Thymus (tissue), 11 donors: ENCODE measurements at regions not wholly inside any gene's neighbourhood (a gene's known extent, or its start where the extent isn't known, plus 50 kb on each side); places are given as distances from the start of the nearest gene placed in this dataset.
"Not testable (repeated sequence)": the region's sequence is repeated elsewhere in the genome, so short reads cannot be mapped to it uniquely, and the experiment has no call there.

Source experiments
- DNase-seq, 9 donors: peaks; one replicate each; pipeline ENCODE4 v3.0.0-alpha.2; 2013; ENCODE audit warnings: low spot score in 9 of 9, low read depth in 6 of 9, missing footprints in 1 of 9
- H3K27ac ChIP-seq, 2 donors: one replicate each; pipeline ENCODE4 v1.5.1; 2013; ENCODE audit warnings: control low read depth in 1 of 2, low read depth in 1 of 2, low read length in 1 of 2, mild to moderate bottlenecking in 1 of 2, moderate library complexity in 1 of 2
- H3K27me3 ChIP-seq, 2 donors: one replicate each; pipeline ENCODE4 v1.5.1; 2013; ENCODE audit warnings: low read length in 1 of 2; ENCODE audit not compliant: control insufficient read depth in 2 of 2, insufficient read depth in 1 of 2
- H3K36me3 ChIP-seq, 2 donors: one replicate each; pipeline ENCODE4 v1.5.1; 2013; ENCODE audit warnings: low read length in 1 of 2, mild to moderate bottlenecking in 1 of 2, moderate library complexity in 1 of 2; ENCODE audit not compliant: control insufficient read depth in 2 of 2, insufficient read depth in 2 of 2
- H3K4me1 ChIP-seq, 2 donors: one replicate each; pipeline ENCODE4 v1.5.1; 2013; ENCODE audit warnings: low read length in 2 of 2; ENCODE audit not compliant: control insufficient read depth in 2 of 2, insufficient read depth in 2 of 2
- H3K4me3 ChIP-seq, 2 donors: one replicate each; pipeline ENCODE4 v1.5.1; 2013; ENCODE audit warnings: low read length in 2 of 2, control low read depth in 1 of 2, mild to moderate bottlenecking in 1 of 2
- H3K9me3 ChIP-seq, 2 donors: one replicate each; pipeline ENCODE4 v1.5.1; 2013; ENCODE audit warnings: low read length in 1 of 2, mild to moderate bottlenecking in 1 of 2; ENCODE audit not compliant: control insufficient read depth in 2 of 2, insufficient read depth in 1 of 2
- WGBS: extraction: QIAGEN DNeasy Blood & Tissue Kit; methylation state at CpG from one replicate; pipeline ENCODE4 v1.1.7; 2013; 5-methylcytosine and 5-hydroxymethylcytosine counted together
- donor health status: healthy.

DNA sequence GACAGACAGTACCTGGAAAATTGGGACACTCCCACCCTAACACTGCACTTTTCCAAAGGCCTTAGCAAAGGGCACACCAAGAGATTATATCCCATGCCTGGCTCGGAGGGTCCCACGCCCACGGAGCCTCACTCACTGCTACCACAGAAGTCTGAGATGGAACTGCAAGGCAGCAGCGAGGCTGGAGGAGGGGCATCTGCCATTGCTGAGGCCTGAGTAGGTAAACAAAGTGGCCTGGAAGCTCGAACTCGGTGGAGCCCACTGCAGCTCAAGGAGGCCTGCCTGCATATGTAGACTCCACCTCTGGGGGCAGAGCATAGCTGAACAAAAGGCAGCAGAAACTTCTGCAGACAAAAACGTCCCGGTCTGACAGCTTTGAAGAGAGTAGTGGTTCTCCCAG, 931.6 kb upstream of the MDGA2 start:
- not testable (repeated sequence) for H3K27me3 ChIP-seq, H3K4me3 ChIP-seq, H3K36me3 ChIP-seq, DNase-seq, H3K27ac ChIP-seq, H3K4me1 ChIP-seq, H3K9me3 ChIP-seq
- 90% methylated on average over 8 of the region's 8 CpGs for WGBS

DNA sequence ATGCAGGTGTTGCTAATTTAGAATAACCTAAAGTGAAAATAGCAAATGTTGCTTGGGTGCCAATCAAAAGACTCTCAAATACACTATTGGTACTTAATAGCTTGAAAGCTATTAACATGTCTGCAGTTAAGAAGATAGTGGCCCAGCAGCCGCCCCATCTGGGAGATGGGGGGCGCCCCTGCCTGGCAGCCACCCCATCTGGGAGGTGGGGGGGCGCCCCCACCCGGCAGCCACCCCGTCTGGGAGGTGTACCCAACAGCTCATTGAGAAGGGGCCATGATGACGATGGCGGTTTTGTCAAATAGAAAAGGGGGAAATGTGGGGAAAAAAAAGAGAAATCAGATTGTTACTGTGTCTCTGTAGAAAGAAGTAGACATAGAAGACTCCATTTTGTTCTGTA, 923.1 kb upstream of the MDGA2 start:
- no peaks in the 10 kb centered on the region for H3K4me1 ChIP-seq
- 94% methylated on average over 7 of the region's 7 CpGs for WGBS
- H3K27me3 ChIP-seq, result no peaks in the 10 kb centered on the region
- no peaks in the 10 kb centered on the region for H3K36me3 ChIP-seq
- H3K27ac ChIP-seq, result no peak overlapping the region
- no peak for DNase-seq
- no peaks in the 10 kb centered on the region for H3K9me3 ChIP-seq
- H3K4me3 ChIP-seq, result no peak overlapping the region

- no peak overlapping the region for H3K4me3 ChIP-seq
- H3K27me3 ChIP-seq, result no peaks in the 10 kb centered on the region
- H3K27ac ChIP-seq, result no peak overlapping the region
- 93% methylated on average over 1 of the region's 1 CpG for WGBS
- no peak for DNase-seq
- no peaks in the 10 kb centered on the region for H3K36me3 ChIP-seq
- no peaks in the 10 kb centered on the region for H3K4me1 ChIP-seq
- H3K9me3 ChIP-seq, result peaks cover 0 to 3% of the 10 kb centered on the region in 2 donors
Observed at GRCh38 chr14:48586099-48586498, 910.7 kb upstream of the MDGA2 start.

DNA sequence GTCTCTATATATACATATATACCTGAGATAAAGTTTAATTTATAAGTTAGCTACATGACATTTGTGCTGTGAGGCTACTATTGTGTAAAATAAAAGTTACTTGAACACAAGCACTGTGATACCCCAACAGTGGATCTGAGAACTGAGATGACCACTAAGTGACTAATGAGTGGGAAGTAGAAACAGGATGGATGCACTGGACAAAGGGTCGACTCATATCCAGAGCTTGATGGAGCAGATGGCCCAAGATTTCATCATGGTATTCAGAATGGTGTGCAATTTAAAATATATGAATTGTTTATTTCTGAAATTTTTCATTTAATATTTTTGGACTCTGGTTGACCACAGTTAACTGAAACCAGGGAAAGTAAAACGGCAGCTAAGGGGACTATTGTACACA, 908.6 kb upstream of the MDGA2 start:
- no peak for DNase-seq
- no peaks in the 10 kb centered on the region for H3K4me1 ChIP-seq
- H3K36me3 ChIP-seq, result no peaks in the 10 kb centered on the region
- H3K27me3 ChIP-seq, result no peaks in the 10 kb centered on the region
- H3K4me3 ChIP-seq, result no peak overlapping the region
- no peak overlapping the region for H3K27ac ChIP-seq
- peaks cover 0 to 3% of the 10 kb centered on the region in 2 donors for H3K9me3 ChIP-seq
- 48% methylated on average over 2 of the region's 2 CpGs for WGBS

- Histone ChIP-seq H3K9me3 (peaks cover 0 to under 1% of the 10 kb centered on the region in 2 donors), H3K36me3 (no peaks in the 10 kb centered on the region), H3K27me3 (no peaks in the 10 kb centered on the region), H3K27ac (no peak overlapping the region), H3K4me3 (no peak overlapping the region), H3K4me1 (no peaks in the 10 kb centered on the region)
- WGBS, result 88% methylated on average over 2 of the region's 2 CpGs
- no peak for DNase-seq
Observed at GRCh38 chr14:48582938-48583337, 907.5 kb upstream of the MDGA2 start.

DNA sequence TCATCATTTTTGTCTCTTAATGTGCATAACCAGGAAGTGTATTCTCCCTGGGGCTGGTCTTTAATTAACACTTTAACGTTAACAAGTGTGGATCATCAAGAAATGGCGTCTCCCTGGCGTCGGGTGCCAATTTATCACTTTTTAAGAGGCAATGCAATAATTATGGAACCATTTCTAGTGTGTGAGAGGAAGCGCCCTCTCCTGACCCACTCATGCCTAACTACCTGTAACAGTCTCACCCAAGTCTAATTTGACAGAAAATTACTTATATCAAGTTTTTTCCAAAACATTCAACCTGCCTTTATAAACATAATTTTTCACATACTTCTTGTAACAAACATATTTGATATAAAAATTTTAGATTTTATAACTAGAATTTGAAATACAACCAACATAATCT, 905.3 kb upstream of the MDGA2 start:
- no peaks in the 10 kb centered on the region for H3K36me3 ChIP-seq
- DNase-seq, result no peak
- H3K4me1 ChIP-seq, result no peaks in the 10 kb centered on the region
- H3K4me3 ChIP-seq, result no peak overlapping the region
- no peak overlapping the region for H3K27ac ChIP-seq
- peaks cover 0 to 5% of the 10 kb centered on the region in 2 donors for H3K9me3 ChIP-seq
- 87% methylated on average over 5 of the region's 5 CpGs for WGBS
- no peaks in the 10 kb centered on the region for H3K27me3 ChIP-seq

DNA sequence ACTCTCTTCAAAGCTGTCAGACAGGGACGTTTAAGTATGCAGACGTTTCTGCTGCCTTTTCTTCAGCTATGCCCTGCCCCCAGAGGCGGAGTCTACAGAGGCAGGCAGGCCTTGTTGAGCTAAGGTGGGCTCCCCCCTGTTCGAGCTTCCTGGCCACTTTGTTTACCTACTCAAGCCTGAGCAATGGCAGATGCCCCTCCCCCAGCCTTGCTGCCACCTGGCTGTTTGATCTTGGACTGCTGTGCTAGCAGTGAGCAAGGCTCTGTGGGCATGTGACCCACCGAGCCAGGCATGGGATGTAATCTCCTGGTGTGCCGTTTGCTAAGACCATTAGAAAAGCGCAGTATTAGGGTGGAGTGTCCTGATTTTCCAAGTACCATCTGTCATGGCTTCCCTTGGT, 900.4 kb upstream of the MDGA2 start:
- H3K27me3 ChIP-seq, result no peaks in the 10 kb centered on the region
- no peaks in the 10 kb centered on the region for H3K4me1 ChIP-seq
- 81% methylated on average over 7 of the region's 7 CpGs for WGBS
- no peak overlapping the region for H3K27ac ChIP-seq
- no peaks in the 10 kb centered on the region for H3K36me3 ChIP-seq
- peaks cover 0 to 7% of the 10 kb centered on the region in 2 donors for H3K9me3 ChIP-seq
- H3K4me3 ChIP-seq, result no peak overlapping the region
- DNase-seq, result no peak

DNA sequence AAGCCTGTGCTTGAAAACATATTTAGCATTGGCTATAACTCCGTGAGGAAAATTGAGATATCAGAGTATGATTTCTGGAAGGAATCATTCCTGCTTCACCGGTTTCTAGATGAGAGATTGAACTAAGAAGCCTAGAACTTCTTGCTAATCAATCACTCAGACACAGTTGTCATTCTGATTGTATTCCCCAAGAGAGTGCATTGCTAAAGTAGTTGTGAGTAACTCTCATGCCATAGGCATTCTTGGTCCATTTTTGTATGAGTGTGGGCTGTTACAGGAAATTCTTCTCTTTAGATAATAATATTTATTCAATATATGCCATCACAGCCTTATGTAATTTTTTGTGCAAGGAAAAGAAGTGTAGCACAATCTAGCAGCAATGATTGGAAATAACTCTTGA, 893.3 kb upstream of the MDGA2 start:
- Histone ChIP-seq H3K27ac (no peak overlapping the region), H3K9me3 (no peaks in the 10 kb centered on the region), H3K27me3 (no peaks in the 10 kb centered on the region), H3K4me3 (no peak overlapping the region), H3K36me3 (no peaks in the 10 kb centered on the region), H3K4me1 (no peaks in the 10 kb centered on the region)
- 88% methylated on average over 2 of the region's 2 CpGs for WGBS
- no peak for DNase-seq

DNA sequence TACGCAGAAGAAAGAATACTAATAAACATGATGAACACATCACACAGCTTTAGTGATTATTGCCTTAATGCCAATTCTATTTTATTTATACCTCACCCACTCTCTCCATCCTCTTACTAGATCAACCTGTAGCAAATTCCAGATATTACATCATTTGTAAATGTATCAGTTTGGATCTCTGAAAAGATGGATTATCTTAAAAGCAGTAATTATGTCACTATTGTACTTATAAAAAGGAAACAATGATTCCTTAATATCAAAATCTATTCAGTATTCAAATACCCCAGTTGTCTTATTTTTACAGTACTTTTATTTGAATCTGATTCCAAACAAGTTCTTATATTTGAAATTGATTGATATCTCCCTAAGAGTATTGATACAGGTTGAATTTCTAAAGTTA, 892.8 kb upstream of the MDGA2 start:
- H3K4me1 ChIP-seq, result no peaks in the 10 kb centered on the region
- H3K36me3 ChIP-seq, result no peaks in the 10 kb centered on the region
- DNase-seq, result no peak
- H3K9me3 ChIP-seq, result no peaks in the 10 kb centered on the region
- 96% methylated on average over 1 of the region's 1 CpG for WGBS
- no peak overlapping the region for H3K27ac ChIP-seq
- H3K4me3 ChIP-seq, result no peak overlapping the region
- no peaks in the 10 kb centered on the region for H3K27me3 ChIP-seq

- 94% methylated on average over 3 of the region's 3 CpGs for WGBS
Observed at GRCh38 chr14:48563489-48563888, 888.1 kb upstream of the MDGA2 start.

More at GRCh38 chr14:48563489-48563888, 888.1 kb upstream of the MDGA2 start:
- Histone ChIP-seq H3K4me1 (no peaks in the 10 kb centered on the region), H3K27ac (no peak overlapping the region), H3K27me3 (no peaks in the 10 kb centered on the region), H3K4me3 (no peak overlapping the region), H3K36me3 (no peaks in the 10 kb centered on the region), H3K9me3 (no peaks in the 10 kb centered on the region)
- DNase-seq, result no peak
